OCI-LY3 (cell line): ENCODE measurements at regions not wholly inside any gene's neighbourhood (a gene's known extent, or its start where the extent isn't known, plus 50 kb on each side); places are given as distances from the start of the nearest gene placed in this dataset.

Experiments used
- CTCF ChIP-seq: fragments of 200-600, 300-600 bp; sonication (generic); IDR thresholded peaks from 2 replicates; pipeline ENCODE4 v1.5.1; 2014; ENCODE audit warnings: antibody characterized with exemption, low read length, low read depth
- EZH2phosphoT487 ChIP-seq: fragments of 200-600 bp; shearing (Covaris generic); IDR thresholded peaks from 2 replicates; pipeline ENCODE4 v1.6.1; 2018; ENCODE audit warnings: antibody characterized with exemption, mixed run types, low read depth

- TF ChIP-seq CTCF (no peak), EZH2phosphoT487 (no peak)
Measured at GRCh38 chr13:109857325-109857724, 70.9 kb upstream of the IRS2 start.
